OCI-LY7 (cell line): ENCODE measurements at regions not wholly inside any gene's neighbourhood (a gene's known extent, or its start where the extent isn't known, plus 50 kb on each side); places are given as distances from the start of the nearest gene placed in this dataset.
"Not testable (repeated sequence)": the region's sequence is repeated elsewhere in the genome, so short reads cannot be mapped to it uniquely, and the experiment has no call there.

Experiments used
- CTCF ChIP-seq: fragments of 200-600 bp; sonication (generic); conservative IDR thresholded peaks from 2 replicates; pipeline ENCODE4 v1.5.1; 2014; ENCODE audit warnings: mild to moderate bottlenecking, antibody characterized with exemption, low read length, moderate library complexity, mixed read lengths
- EZH2phosphoT487 ChIP-seq: fragments of 200-600 bp; sonication (generic); IDR thresholded peaks from 2 replicates; pipeline ENCODE4 v1.6.1; 2018; ENCODE audit warnings: low read depth, borderline replicate concordance, mild to moderate bottlenecking, mixed run types, antibody characterized with exemption, low read length, moderate library complexity, mixed read lengths

DNA sequence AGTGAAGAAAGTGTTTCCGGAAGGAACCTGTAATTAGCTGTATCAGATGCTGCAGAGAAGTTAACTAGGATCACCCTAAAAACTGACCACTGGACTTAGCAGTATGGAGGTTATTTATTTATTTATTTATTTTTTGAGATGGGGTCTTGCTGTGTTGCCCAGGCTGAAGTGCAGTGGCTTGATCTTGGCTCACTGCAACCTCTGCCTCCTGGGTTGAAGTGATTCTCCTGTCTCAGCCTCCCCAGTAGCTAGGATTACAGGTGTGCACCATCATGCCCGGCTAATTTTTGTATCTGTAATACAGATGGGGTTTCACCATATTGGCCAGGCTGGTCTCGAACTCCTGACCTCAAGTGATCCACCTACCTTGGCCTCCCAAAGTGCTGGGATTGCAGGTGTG lies 156.6 kb upstream of the TBL1XR1 start:
- TF ChIP-seq CTCF, EZH2phosphoT487: not testable (repeated sequence)
